PC-3 (cell line): ENCODE measurements at regions not wholly inside any gene's neighbourhood (a gene's known extent, or its start where the extent isn't known, plus 50 kb on each side); places are given as distances from the start of the nearest gene placed in this dataset.

Experiments
- ATAC-seq: fragments of 200-7000 bp; cut with Tn5 transposase; 2 replicates; pipeline ENCODE4 v1.9.1; 2020; ENCODE audit warnings: mild to moderate bottlenecking, moderate library complexity
- BruUV-seq: library from RNA; stranded (reverse); fragments of 400-500 nt; replicated peaks from 2 replicates; lab custom pipeline; 2021; lab: Mats Ljungman, UMichigan
- CTCF ChIA-PET: fragments of 300-600 bp; sonication (Branson Sonifier 250); formaldehyde crosslinking; loops from one replicate; lab custom pipeline; 2022; ENCODE audit warnings: antibody characterized with exemption; lab: Charles Lee
- POLR2A ChIA-PET: fragments of 300-600 bp; sonication (Branson Sonifier 250); formaldehyde crosslinking; loops from one replicate; lab custom pipeline; 2022; ENCODE audit warnings: antibody characterized with exemption; ENCODE audit not compliant: unreplicated experiment; lab: Charles Lee
- DNase-seq: peaks from one replicate; pipeline ENCODE4 v3.0.0-alpha.2; 2015
- H2AFZ ChIP-seq: fragments of 300-600 bp; sonication (generic); 2 replicates; pipeline ENCODE4 v1.6.0; 2016; ENCODE audit warnings: antibody characterized with exemption, low read length
- H3F3A ChIP-seq: fragments of 300-600 bp; sonication (generic); one replicate; pipeline ENCODE4 v1.6.0; 2017; ENCODE audit warnings: antibody characterized with exemption, low read length, control low read depth, mild to moderate bottlenecking; ENCODE audit not compliant: unreplicated experiment
- H3K27ac ChIP-seq: fragments of 300-600 bp; sonication (generic); 2 replicates; pipeline ENCODE4 v1.5.1; 2016; ENCODE audit warnings: mild to moderate bottlenecking, low read length
- H3K27me3 ChIP-seq: fragments of 300-600 bp; sonication (generic); 2 replicates; pipeline ENCODE4 v1.6.1; 2016; ENCODE audit warnings: low read length, mixed read lengths
- H3K36me3 ChIP-seq: fragments of 300-600 bp; sonication (generic); 2 replicates; pipeline ENCODE4 v1.6.1; 2016; ENCODE audit warnings: low read depth, mixed run types, low read length, mixed read lengths
- H3K4me1 ChIP-seq: fragments of 300-600 bp; sonication (generic); 2 replicates; pipeline ENCODE4 v1.5.1; 2016; ENCODE audit warnings: low read length; ENCODE audit not compliant: insufficient read depth
- H3K4me2 ChIP-seq: fragments of 300-600 bp; sonication (generic); 2 replicates; pipeline ENCODE4 v1.6.0; 2016; ENCODE audit warnings: low read length
- H3K4me3 ChIP-seq: fragments of 300-600 bp; sonication (generic); 2 replicates; pipeline ENCODE4 v1.5.1; 2016; ENCODE audit warnings: mild to moderate bottlenecking, low read length, mixed read lengths
- H3K79me2 ChIP-seq: fragments of 300-600 bp; sonication (generic); 2 replicates; pipeline ENCODE4 v1.6.1; 2017; ENCODE audit warnings: low read length, mixed read lengths
- H3K9ac ChIP-seq: fragments of 300-600 bp; sonication (generic); 2 replicates; pipeline ENCODE4 v1.6.0; 2016; ENCODE audit warnings: mild to moderate bottlenecking, low read length
- H3K9me2 ChIP-seq: fragments of 300-600 bp; sonication (generic); replicated peaks from 2 replicates; pipeline ENCODE4 v1.6.1; 2016; ENCODE audit warnings: mixed run types, low read length, mixed read lengths
- H3K9me3 ChIP-seq: fragments of 300-600 bp; sonication (generic); 2 replicates; pipeline ENCODE4 v1.6.1; 2016; ENCODE audit warnings: low read length, mixed read lengths
- H4K20me1 ChIP-seq: fragments of 300-600 bp; sonication (generic); 2 replicates; pipeline ENCODE4 v1.6.1; 2016; ENCODE audit warnings: low read length, mixed read lengths
- EZH2 ChIP-seq: fragments of 300-600 bp; sonication (generic); IDR thresholded peaks from one replicate; pipeline ENCODE4 v1.6.1; 2017; ENCODE audit warnings: antibody characterized with exemption, mild to moderate bottlenecking, low read length; ENCODE audit not compliant: unreplicated experiment
- EZH2phosphoT487 ChIP-seq: fragments of 300-600 bp; sonication (generic); IDR thresholded peaks from 2 replicates; pipeline ENCODE4 v1.6.1; 2018; ENCODE audit warnings: mild to moderate bottlenecking, antibody characterized with exemption, low read length, borderline replicate concordance
- intact Hi-C: fragments of 100-400 bp; cut with micrococcal nuclease; formaldehyde crosslinking; loops from 2 replicates; pipeline ENCODE4 v1.9.0; 2023
- TF ChIP-seq, protein P1 (sequence below): fragments of 300-600 bp; sonication (generic); conservative IDR thresholded peaks from 2 replicates; pipeline ENCODE4 v1.5.1; 2017; ENCODE audit warnings: antibody characterized with exemption, low read depth, mild to moderate bottlenecking, low read length

DNA sequence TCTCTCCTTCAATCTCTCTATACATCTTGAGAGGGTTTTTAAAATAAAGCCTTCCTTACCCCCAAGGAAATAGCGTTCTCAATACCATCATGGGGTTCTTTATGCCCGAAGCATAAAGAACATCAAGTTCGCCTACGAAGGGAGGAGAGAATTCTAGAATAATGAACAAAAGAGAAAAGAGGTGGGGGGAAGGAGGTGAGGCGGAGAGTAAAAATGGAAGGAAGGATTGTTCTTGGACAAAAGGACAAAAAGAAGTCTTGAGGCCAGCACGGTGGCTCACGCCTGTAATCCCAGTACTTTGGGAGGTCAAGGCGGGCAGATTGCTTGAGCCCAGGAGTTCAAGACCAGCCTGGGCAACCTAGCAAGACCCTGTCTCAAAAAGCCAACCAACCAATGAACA lies 319.8 kb upstream of the NCKAP5 start:
- Histone ChIP-seq H3K4me1 (peaks cover 17% of the 10 kb centered on the region), H3F3A (no peaks in the 10 kb centered on the region), H3K9me2 (no peaks in the 10 kb centered on the region), H3K4me3 (no peak overlapping the region), H3K27ac (no peak overlapping the region), H3K9me3 (no peaks in the 10 kb centered on the region), H3K79me2 (no peaks in the 10 kb centered on the region), H3K4me2 (no peak overlapping the region), H3K27me3 (no peaks in the 10 kb centered on the region), H3K9ac (no peak overlapping the region), H3K36me3 (no peaks in the 10 kb centered on the region), H2AFZ (no peak overlapping the region), H4K20me1 (no peaks in the 10 kb centered on the region)
- CTCF ChIA-PET, result no interaction called here
- BruUV-seq, result no TSS peak
- DNase-seq (no peak), ATAC-seq (no peak)
- POLR2A ChIA-PET, result no interaction called here
- TF ChIP-seq EZH2phosphoT487 (no peak), EZH2 (no peak)
- TF ChIP-seq, protein P1, sequence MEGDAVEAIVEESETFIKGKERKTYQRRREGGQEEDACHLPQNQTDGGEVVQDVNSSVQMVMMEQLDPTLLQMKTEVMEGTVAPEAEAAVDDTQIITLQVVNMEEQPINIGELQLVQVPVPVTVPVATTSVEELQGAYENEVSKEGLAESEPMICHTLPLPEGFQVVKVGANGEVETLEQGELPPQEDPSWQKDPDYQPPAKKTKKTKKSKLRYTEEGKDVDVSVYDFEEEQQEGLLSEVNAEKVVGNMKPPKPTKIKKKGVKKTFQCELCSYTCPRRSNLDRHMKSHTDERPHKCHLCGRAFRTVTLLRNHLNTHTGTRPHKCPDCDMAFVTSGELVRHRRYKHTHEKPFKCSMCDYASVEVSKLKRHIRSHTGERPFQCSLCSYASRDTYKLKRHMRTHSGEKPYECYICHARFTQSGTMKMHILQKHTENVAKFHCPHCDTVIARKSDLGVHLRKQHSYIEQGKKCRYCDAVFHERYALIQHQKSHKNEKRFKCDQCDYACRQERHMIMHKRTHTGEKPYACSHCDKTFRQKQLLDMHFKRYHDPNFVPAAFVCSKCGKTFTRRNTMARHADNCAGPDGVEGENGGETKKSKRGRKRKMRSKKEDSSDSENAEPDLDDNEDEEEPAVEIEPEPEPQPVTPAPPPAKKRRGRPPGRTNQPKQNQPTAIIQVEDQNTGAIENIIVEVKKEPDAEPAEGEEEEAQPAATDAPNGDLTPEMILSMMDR, result no peak
- intact Hi-C loops, result loop anchor here (5.0 kb wide), 2 partner anchors 319 to 524 kb away; no protein-coding TSS in a partner anchor

DNA sequence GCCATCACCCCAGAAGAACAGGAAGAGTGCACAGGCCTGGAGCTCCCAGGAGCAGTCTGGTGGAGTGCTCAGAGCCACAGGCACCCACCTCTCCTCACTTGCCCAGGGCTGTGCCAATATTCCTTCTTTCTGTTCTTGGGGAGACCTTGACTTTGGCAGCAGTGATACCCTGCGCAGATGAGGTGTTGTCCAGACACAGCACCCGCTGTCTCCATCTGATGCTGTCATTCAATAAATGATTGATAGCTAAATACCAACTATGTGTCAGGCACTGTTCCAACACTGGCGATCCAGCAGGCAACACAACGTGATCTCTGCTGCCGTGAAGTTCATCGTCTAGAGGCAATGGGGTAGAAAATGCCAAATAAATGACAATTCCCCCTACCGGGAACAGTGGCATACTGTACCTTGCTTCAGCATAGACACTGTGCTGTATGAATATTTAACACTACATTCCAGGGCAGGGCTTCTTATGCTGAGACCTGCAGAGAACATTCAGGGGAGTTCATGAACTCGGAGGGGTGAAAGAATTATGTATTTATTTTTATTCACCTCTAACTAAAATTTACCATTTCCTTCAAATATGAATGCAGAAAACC lies 320.5 kb upstream of the NCKAP5 start:
- Histone ChIP-seq H2AFZ (no peak overlapping the region), H3K9me3 (no peaks in the 10 kb centered on the region), H3K4me1 (peaks cover 17% of the 10 kb centered on the region), H3K79me2 (no peaks in the 10 kb centered on the region), H3K36me3 (no peaks in the 10 kb centered on the region), H3K27me3 (peaks cover 3% of the 10 kb centered on the region; the same call in 1 of the 2 replicates), H3F3A (no peaks in the 10 kb centered on the region), H3K27ac (no peak overlapping the region), H3K4me2 (no peak overlapping the region), H3K9ac (no peak overlapping the region), H4K20me1 (no peaks in the 10 kb centered on the region), H3K4me3 (no peak overlapping the region), H3K9me2 (no peaks in the 10 kb centered on the region)
- ATAC-seq (no peak), DNase-seq (no peak)
- intact Hi-C loops, result loop anchor here (5.0 kb wide), 2 partner anchors 319 to 524 kb away; no protein-coding TSS in a partner anchor
- TF ChIP-seq EZH2 (no peak), EZH2phosphoT487 (no peak)
- TF ChIP-seq, protein P1, result no peak
- POLR2A ChIA-PET, result no interaction called here
- no TSS peak for BruUV-seq
- CTCF ChIA-PET, result no interaction called here

- no peaks in the 10 kb centered on the region for H3K9me3 ChIP-seq
- peaks cover 8% of the 10 kb centered on the region; the same call in 1 of the 2 replicates for H3K27me3 ChIP-seq
- no peak for DNase-seq
- CTCF ChIA-PET, result no interaction called here
- no peak overlapping the region for H3K9ac ChIP-seq
- H3K4me1 ChIP-seq, result no peaks in the 10 kb centered on the region
- H4K20me1 ChIP-seq, result no peaks in the 10 kb centered on the region
- H3K4me2 ChIP-seq, result no peak overlapping the region
- H3K4me3 ChIP-seq, result no peak overlapping the region
- no peak for ATAC-seq
- H3K79me2 ChIP-seq, result no peaks in the 10 kb centered on the region
- BruUV-seq, result no TSS peak
- H3F3A ChIP-seq, result no peaks in the 10 kb centered on the region
- TF ChIP-seq, protein P1, result no peak
- TF ChIP-seq EZH2 (no peak), EZH2phosphoT487 (no peak)
- no peaks in the 10 kb centered on the region for H3K9me2 ChIP-seq
- intact Hi-C loops, result no loop called here
- H2AFZ ChIP-seq, result no peak overlapping the region
- POLR2A ChIA-PET, result no interaction called here
- no peaks in the 10 kb centered on the region for H3K36me3 ChIP-seq
- no peak overlapping the region for H3K27ac ChIP-seq
Observed at GRCh38 chr2:133892352-133892913, 324.2 kb upstream of the NCKAP5 start.
